H1 (cell line): ENCODE measurements at regions not wholly inside any gene's neighbourhood (a gene's known extent, or its start where the extent isn't known, plus 50 kb on each side); places are given as distances from the start of the nearest gene placed in this dataset.
A peak's percentile ranks its signal among the peaks of the same experiment; 100 is the strongest.

Experiments used
- microRNA counts: library from miRNA; unstranded; fragments of <30 nt; microRNA quantifications from one replicate; lab custom pipeline; 2015
- microRNA-seq, 2 experiments: library from miRNA; unstranded; fragments of <30 nt; microRNA quantifications; one replicate each; pipeline versions ENCODE4 to v1.2.0, GENCODE V29; 2016 to 2020; ENCODE audit warnings: borderline microRNAs expressed in 2 of 2, borderline number of aligned reads in 2 of 2, borderline replicate concordance in 1 of 2
- small RNA-seq: library from polyadenylated mRNA; stranded (forward); fragments of <200 nt; extraction: miRNeasy Mini kit (QIAGEN cat#:217004); gene quantifications from one replicate; pipeline ENCODE3, GENCODE V24; 2013; ENCODE audit not compliant: insufficient read depth

MicroRNAs encoded in the stretch of these regions (microRNA counts, 767-probe panel; counts per million panel counts)
- 879 counts per million, percentile 95 among the panel's probes with 10 or more counts for microRNA hsa-miR-184 (lab: Ali Mortazavi, UCI)

Small RNAs in the stretch of these regions (microRNA-seq; reads per million reads assigned to microRNA genes)
- gene MIR184: 5.1 to 7.6 reads per million in 2 experiments

Small RNAs in the stretch of these regions (small RNA-seq; reads per million reads assigned to genes)
- gene MIR184: 48.4 reads per million, percentile 96 among the genes with 10 or more reads in this experiment
